ENCODE measurements at regions not wholly inside any gene's neighbourhood (a gene's known extent, or its start where the extent isn't known, plus 50 kb on each side); places are given as distances from the start of the nearest gene placed in this dataset.

- TF ChIP-seq, protein P1, sequence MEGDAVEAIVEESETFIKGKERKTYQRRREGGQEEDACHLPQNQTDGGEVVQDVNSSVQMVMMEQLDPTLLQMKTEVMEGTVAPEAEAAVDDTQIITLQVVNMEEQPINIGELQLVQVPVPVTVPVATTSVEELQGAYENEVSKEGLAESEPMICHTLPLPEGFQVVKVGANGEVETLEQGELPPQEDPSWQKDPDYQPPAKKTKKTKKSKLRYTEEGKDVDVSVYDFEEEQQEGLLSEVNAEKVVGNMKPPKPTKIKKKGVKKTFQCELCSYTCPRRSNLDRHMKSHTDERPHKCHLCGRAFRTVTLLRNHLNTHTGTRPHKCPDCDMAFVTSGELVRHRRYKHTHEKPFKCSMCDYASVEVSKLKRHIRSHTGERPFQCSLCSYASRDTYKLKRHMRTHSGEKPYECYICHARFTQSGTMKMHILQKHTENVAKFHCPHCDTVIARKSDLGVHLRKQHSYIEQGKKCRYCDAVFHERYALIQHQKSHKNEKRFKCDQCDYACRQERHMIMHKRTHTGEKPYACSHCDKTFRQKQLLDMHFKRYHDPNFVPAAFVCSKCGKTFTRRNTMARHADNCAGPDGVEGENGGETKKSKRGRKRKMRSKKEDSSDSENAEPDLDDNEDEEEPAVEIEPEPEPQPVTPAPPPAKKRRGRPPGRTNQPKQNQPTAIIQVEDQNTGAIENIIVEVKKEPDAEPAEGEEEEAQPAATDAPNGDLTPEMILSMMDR (IDR thresholded peaks at IDR 0.05; ENCODE audit: borderline replicate concordance, extremely low read depth, low read length, poor library complexity, severe bottlenecking) = no peak
- no peak for TF ChIP-seq EZH2 (IDR thresholded peaks at IDR 0.05; ENCODE audit: borderline replicate concordance, low read depth, low read length, severe bottlenecking)
These were observed 141.8 kb downstream of the DISP1 start for GRCh38 chr1:222956601-222957000.

All from DND-41 (cell line).